Activated CD8-positive, alpha-beta memory T cell treated with anti-CD3 and anti-CD28 coated beads, Interleukin-2, amount 50 U/mL, for 4 hours (primary cell): ENCODE measurements at regions not wholly inside any gene's neighbourhood (a gene's known extent, or its start where the extent isn't known, plus 50 kb on each side); places are given as distances from the start of the nearest gene placed in this dataset.

Experiments
- DNase-seq: peaks from one replicate; pipeline ENCODE4 v3.0.0-alpha.2; 2020

- DNase-seq = no peak
These were observed 300.0 kb downstream of the FGF9 start for GRCh38 chr13:21970918-21971317.

GRCh38 chr13:21971662-21972621 lies 301.1 kb downstream of the FGF9 start:
- no peak for DNase-seq

DNA sequence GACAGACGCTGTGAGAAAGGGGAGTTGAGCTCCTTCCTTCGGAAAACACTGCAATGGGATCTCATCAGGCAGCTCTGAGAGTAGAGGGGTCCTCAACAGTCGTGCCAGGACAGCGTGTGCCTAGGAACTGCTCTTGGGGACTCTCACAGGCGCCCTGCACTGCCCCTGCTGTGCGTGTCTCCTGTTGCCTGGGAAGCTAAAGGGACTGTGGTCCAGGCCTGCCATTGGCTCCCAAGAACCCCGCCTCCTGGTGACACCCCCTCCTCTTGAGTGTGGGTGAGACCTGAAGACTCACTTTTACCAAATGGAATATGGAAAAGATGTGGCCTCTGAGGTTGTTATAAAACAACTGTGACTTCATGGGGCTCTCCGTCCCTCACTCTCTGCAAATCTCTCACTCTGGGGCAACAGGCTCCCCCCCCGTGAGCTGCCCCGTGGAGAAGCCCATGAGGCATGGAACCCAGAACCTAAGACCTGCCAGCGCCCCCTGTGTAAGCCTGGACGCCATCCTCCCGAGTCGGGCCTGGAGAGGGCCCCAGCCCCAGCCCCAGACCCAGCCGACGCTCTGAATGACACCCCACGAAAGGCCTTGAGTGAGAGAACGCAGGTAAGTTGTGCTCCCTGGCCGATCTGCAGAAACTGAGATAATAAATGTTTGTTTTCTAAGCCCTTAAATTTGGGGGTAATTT lies 302.7 kb downstream of the FGF9 start:
- no peak for DNase-seq

DNA sequence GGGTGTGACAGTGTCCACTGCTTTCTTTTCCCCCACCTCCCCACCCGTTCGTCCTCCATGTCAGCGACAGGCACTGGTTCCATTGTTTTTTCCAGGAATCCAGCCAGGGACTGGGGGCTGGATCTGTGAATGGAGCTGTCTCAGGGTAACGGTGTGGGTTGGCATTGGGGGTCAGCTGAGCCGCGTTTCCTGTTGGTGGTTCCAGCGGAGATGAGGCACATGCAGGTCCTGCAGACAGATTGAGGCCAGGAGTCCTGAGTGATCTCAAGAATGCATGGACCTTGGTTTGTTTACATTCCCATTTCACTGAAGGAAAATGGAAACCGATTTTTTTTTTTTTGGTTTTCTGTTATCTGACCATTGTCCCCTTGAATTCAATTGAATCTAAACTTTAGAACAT lies 303.9 kb downstream of the FGF9 start:
- DNase-seq = no peak

- no peak for DNase-seq
These were observed 305.3 kb downstream of the FGF9 start for GRCh38 chr13:21976159-21976558.

DNA sequence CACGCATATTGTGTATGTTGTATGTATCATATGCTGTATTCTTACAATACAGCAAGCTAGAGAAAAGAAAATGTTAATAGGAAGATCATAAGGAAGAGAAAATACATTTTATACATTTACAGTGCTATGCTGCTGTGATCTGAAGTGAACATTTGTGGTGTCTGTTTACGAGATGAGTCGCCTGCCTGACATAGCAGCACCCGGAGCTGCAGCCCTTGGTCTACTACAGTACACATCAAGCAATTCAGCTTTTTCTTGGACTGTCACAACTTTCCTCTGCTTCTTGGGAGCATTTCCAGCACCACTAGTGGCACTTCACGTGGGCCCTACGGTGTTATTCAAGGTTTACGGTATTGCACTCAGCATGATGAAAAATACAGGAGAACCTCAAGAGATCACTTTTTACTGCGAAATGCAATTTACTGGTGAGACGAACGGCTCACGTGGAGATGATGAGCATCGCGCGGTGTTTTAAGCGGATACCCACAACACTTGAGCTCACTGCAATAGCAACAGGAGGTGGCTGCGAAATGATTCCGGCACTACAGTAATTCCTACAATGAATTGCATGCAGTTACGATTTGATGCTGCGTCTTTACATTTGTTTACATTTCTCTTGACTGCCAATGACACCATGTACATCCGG lies 308.4 kb downstream of the FGF9 start:
- no peak for DNase-seq

- DNase-seq = no peak
These were observed 309.2 kb downstream of the FGF9 start for GRCh38 chr13:21980049-21980448.

- no peak for DNase-seq
These were observed 313.3 kb downstream of the FGF9 start for GRCh38 chr13:21984156-21984555.

- no peak for DNase-seq
These were observed 315.7 kb downstream of the FGF9 start for GRCh38 chr13:21986602-21987001.

GRCh38 chr13:21987793-21988192 lies 316.9 kb downstream of the FGF9 start:
- DNase-seq = no peak

- no peak for DNase-seq
These were observed 317.8 kb downstream of the FGF9 start for GRCh38 chr13:21988624-21989023.

DNA sequence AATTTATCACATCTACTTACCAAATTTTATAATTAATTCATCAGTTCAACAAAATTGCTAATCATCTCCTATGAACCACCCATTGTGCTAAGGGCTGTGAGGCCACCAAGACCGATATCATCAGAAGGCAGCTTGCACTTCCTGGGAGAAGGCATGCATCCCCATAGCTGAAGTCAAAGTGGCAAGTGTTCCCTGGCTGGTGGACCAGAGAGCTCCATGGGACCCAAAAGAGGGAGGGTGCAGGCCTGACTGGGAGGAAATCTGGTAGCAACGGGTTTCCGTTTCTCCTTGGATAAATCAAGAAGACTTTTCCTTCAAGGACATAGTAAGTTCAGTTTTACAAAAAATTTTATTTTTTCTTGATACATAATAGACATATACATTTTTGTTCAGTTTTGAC lies 325.2 kb downstream of the FGF9 start:
- no peak for DNase-seq

DNA sequence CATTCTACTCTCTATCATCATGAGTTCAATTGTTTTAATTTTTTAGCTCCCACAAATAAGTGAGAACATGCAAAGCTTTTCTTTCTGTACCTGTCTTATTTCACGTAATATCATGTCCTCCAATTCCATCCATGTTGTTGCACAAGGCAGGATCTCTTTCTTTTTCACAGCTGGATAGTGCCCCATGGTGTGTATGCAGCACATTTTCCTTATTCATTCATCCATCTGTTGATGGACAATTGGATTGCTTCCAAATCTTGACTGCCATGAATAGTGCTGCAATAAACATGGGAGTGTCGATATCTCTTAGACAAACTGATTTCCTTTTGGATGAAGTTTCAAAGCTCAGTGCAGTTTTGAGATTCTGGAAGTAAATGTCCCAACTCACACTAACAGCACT lies 326.9 kb downstream of the FGF9 start:
- no peak for DNase-seq

GRCh38 chr13:21998279-21998990 lies 327.6 kb downstream of the FGF9 start:
- DNase-seq = no peak

GRCh38 chr13:21999666-22000065 lies 328.8 kb downstream of the FGF9 start:
- no peak for DNase-seq

DNA sequence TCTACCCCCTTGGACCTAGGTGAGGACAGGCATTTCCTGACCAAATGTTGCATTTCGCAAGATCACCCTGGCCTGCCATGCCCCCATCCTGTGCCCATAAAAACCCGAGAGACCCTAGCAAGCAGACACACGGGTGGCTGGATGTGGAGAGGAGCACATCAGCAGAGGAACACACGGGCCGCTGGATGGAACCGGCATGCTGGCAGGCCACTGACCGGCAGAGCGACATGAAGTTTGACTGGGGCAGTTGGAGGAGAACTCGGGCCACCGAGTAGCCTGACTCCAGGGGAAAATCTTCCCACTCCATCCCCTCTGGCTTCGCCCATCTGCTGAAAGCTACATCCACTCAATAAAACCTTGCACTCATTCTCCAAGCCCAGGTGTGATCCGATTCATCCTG lies 329.3 kb downstream of the FGF9 start:
- no peak for DNase-seq

DNA sequence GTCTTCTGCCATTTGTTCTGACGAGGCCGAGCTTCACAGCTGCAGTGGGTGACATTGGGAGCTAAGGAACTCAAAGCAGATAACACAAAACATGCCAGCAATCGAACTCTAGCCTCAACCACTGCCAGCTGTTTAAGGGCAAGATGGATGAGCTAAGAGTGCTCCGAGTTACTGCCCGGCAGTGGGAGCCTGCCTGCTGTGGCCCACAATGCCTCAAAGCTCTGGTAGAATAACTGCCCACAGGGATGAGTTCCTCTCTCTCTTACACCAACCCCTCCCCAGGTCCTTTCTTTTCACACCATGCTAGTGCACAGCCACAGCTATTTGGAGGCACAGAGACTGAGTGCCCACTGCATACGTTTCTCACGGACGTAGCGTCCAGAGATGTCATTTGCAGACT lies 330.5 kb downstream of the FGF9 start:
- DNase-seq = no peak

GRCh38 chr13:22002893-22003292 lies 332.0 kb downstream of the FGF9 start:
- no peak for DNase-seq

- DNase-seq = no peak
These were observed 338.6 kb downstream of the FGF9 start for GRCh38 chr13:22009500-22009899.

GRCh38 chr13:22009937-22010336 lies 339.1 kb downstream of the FGF9 start:
- no peak for DNase-seq

- DNase-seq = no peak
These were observed 341.8 kb downstream of the FGF9 start for GRCh38 chr13:22012686-22013085.

- no peak for DNase-seq
These were observed 343.6 kb downstream of the FGF9 start for GRCh38 chr13:22014469-22014868.

- DNase-seq = no peak
These were observed 346.4 kb downstream of the FGF9 start for GRCh38 chr13:22017226-22017625.
